CD4-positive, alpha-beta T cell (primary cell): ENCODE measurements at regions not wholly inside any gene's neighbourhood (a gene's known extent, or its start where the extent isn't known, plus 50 kb on each side); places are given as distances from the start of the nearest gene placed in this dataset.

Source experiments
- ATAC-seq: fragments of 200-7000 bp; cut with Tn5 transposase; one replicate; pipeline ENCODE4 v1.10.0; 2022; ENCODE audit warnings: mild to moderate bottlenecking; ENCODE audit not compliant: poor library complexity
- CTCF ChIA-PET: fragments of 350-600 bp; sonication (Branson Sonifier 250); formaldehyde crosslinking; loops from one replicate; lab custom pipeline; 2021; ENCODE audit warnings: antibody characterized with exemption, inconsistent platforms; lab: Charles Lee
- POLR2A ChIA-PET: fragments of 350-600 bp; sonication (Branson Sonifier 250); formaldehyde crosslinking; loops from one replicate; lab custom pipeline; 2021; ENCODE audit warnings: antibody characterized with exemption, inconsistent platforms; lab: Charles Lee
- DNase-seq, 14 experiments: peaks; one replicate each; pipeline ENCODE4 v3.0.0-alpha.2; 2013 to 2020; ENCODE audit warnings: mixed read lengths in 2 of 14
- H3K27ac ChIP-seq, 2 donors: one replicate each; pipeline versions ENCODE4 v1.5.1 to v1.7.0; 2013; ENCODE audit warnings: low read length in 2 of 2, low read depth in 1 of 2, mild to moderate bottlenecking in 1 of 2
- H3K27me3 ChIP-seq, 2 experiments: 1 replicate in 1 of 2; 2 replicates in 1 of 2; pipeline versions ENCODE4 v1.6.1 to v1.7.0; 2013; ENCODE audit warnings: low read length in 2 of 2, control low read depth in 1 of 2, mild to moderate bottlenecking in 1 of 2, moderate library complexity in 1 of 2; ENCODE audit not compliant: insufficient read depth in 2 of 2, control insufficient read depth in 1 of 2
- H3K36me3 ChIP-seq: one replicate; pipeline ENCODE4 v1.6.1; 2013; ENCODE audit warnings: low read length, control low read depth; ENCODE audit not compliant: insufficient read depth
- H3K4me1 ChIP-seq: one replicate; pipeline ENCODE4 v1.6.1; 2013; ENCODE audit warnings: low read length, control low read depth; ENCODE audit not compliant: insufficient read depth
- H3K4me3 ChIP-seq: one replicate; pipeline ENCODE4 v1.5.1; 2013; ENCODE audit warnings: mild to moderate bottlenecking, low read length, moderate library complexity
- H3K9me3 ChIP-seq, 2 experiments: 1 replicate in 1 of 2; 2 replicates in 1 of 2; pipeline versions ENCODE4 v1.6.1 to v1.7.0; 2013; ENCODE audit warnings: low read length in 2 of 2, mild to moderate bottlenecking in 2 of 2, control low read depth in 1 of 2, moderate library complexity in 1 of 2; ENCODE audit not compliant: control insufficient read depth in 1 of 2, insufficient read depth in 1 of 2
- H3K27ac Mint-ChIP-seq: one replicate; pipeline ENCODE4 v1.8.0; 2020; ENCODE audit warnings: mixed read lengths
- H3K27me3 Mint-ChIP-seq: one replicate; pipeline ENCODE4 v1.8.0; 2021; ENCODE audit warnings: mixed read lengths
- H3K36me3 Mint-ChIP-seq: one replicate; pipeline ENCODE4 v1.8.0; 2021; ENCODE audit warnings: low read depth, mixed read lengths
- H3K4me1 Mint-ChIP-seq: one replicate; pipeline ENCODE4 v1.8.0; 2021; ENCODE audit warnings: low read depth, mixed read lengths
- H3K4me3 Mint-ChIP-seq: one replicate; pipeline ENCODE4 v1.8.0; 2020; ENCODE audit warnings: mild to moderate bottlenecking, mixed read lengths
- H3K9me3 Mint-ChIP-seq: one replicate; pipeline ENCODE4 v1.8.0; 2020; ENCODE audit warnings: mixed read lengths
- intact Hi-C, 2 experiments: fragments of 100-400 bp; cut with DNase I in 1 of 2; cut with micrococcal nuclease in 1 of 2; formaldehyde crosslinking; loops; one replicate each; pipeline versions ENCODE4 v1.15.1 to v1.9.0; 2023 to 2025; cut with DNase I, micrococcal nuclease
- TF ChIP-seq, protein P1 (sequence below): fragments of 200-600 bp; IDR thresholded peaks from one replicate; pipeline ENCODE4 v1.8.0; 2022; ENCODE audit warnings: antibody characterized with exemption, mild to moderate bottlenecking

DNA sequence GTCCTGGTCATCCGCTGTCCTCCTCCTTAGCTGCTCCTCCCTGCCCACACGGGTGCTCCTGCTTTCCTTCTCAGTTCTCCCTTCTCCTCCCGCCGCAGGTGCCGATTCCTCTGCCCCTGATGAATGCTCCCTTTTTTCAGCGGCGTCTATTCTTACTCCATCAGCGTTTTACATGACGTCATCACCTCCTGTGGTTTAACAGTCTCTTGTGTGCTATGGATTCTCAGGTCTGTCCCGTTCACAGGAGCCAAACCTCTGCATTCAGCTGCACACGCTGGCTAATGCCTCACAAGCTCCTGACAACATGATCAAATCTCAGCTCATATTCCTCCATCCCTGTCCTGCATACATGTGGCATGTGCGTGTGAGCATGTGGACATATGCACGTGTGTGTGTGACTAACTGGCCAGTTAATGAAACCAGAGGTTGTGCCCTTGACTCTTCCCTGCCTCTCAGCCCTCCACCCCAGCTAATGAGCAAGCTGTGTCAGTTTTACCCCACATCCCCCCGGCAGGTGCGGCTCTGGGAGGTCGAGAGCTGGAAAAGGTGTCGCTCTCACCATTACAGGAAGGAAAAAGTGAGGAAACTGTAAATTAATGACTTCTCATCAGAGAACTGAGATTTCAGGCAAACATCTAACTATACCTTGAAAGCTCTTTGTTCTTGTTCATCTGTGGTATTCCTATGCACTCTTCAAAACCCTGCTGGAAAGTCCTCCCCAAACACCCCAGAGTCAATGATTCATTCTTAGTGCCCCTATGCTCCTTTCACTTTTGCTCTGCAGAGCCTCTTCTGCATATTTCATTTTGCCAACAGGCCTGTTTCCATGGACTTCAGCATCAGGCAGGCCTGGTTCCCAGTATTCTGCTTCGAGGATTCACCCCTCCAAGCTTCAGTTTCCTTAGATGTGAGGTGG is 163.1 kb downstream of the TTLL2 start:
- ChIA-PET CTCF (no interaction called here), POLR2A (no interaction called here)
- H3K27me3 Mint-ChIP-seq, result peaks cover 21% of the 10 kb centered on the region
- H3K4me1 Mint-ChIP-seq, result no peaks in the 10 kb centered on the region
- Histone ChIP-seq H3K36me3 (no peaks in the 10 kb centered on the region), H3K27me3 (peaks cover 3 to 9% of the 10 kb centered on the region in 2 experiments), H3K27ac (no peak overlapping the region), H3K4me3 (no peak overlapping the region), H3K9me3 (no peaks in the 10 kb centered on the region), H3K4me1 (no peaks in the 10 kb centered on the region)
- H3K27ac Mint-ChIP-seq, result no peak overlapping the region
- DNase-seq (no peak), ATAC-seq (no peak)
- no peaks in the 10 kb centered on the region for H3K36me3 Mint-ChIP-seq
- intact Hi-C loops, result loop anchor here in 1 of 2 experiments (5.0 kb wide), 1 partner anchor 409 kb away; no protein-coding TSS in a partner anchor
- H3K9me3 Mint-ChIP-seq, result no peaks in the 10 kb centered on the region
- no peak overlapping the region for H3K4me3 Mint-ChIP-seq
- TF ChIP-seq, protein P1, sequence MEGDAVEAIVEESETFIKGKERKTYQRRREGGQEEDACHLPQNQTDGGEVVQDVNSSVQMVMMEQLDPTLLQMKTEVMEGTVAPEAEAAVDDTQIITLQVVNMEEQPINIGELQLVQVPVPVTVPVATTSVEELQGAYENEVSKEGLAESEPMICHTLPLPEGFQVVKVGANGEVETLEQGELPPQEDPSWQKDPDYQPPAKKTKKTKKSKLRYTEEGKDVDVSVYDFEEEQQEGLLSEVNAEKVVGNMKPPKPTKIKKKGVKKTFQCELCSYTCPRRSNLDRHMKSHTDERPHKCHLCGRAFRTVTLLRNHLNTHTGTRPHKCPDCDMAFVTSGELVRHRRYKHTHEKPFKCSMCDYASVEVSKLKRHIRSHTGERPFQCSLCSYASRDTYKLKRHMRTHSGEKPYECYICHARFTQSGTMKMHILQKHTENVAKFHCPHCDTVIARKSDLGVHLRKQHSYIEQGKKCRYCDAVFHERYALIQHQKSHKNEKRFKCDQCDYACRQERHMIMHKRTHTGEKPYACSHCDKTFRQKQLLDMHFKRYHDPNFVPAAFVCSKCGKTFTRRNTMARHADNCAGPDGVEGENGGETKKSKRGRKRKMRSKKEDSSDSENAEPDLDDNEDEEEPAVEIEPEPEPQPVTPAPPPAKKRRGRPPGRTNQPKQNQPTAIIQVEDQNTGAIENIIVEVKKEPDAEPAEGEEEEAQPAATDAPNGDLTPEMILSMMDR, result no peak

DNA sequence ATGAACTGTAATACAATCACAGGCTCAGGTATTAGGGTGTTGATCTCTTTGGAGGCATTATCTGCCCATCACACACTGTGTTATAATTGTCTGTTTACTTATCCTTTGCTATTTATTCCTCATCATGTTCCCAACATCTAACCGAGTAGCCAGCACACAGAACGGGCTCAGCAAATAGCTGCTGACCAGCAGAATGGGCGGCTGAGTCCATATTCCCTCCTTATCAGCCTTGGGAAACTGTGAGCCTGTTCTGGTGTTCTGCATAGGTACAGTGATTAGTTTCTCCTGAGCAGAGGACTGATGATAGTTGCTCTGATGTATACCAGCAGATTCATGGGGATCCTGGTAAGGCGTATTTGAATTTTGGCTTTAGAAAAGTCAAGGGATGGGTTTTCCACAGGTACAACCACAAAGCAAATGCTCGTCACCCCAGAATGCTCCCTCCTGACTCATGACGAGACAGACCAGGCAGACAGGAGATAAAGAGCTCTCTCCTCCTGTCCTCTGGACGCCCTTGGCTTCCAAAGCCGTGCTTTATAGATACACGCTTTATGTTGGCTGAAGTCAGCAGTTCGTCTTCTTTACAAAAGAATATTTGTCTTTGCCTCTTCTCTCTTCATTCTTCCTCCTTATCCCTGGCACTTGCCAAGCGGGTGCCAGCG is 166.7 kb downstream of the TTLL2 start:
- Histone ChIP-seq H3K4me1 (no peaks in the 10 kb centered on the region), H3K4me3 (no peak overlapping the region), H3K27ac (no peak overlapping the region), H3K27me3 (peaks cover 0 to 13% of the 10 kb centered on the region in 2 experiments), H3K36me3 (no peaks in the 10 kb centered on the region), H3K9me3 (peaks cover 0 to 7% of the 10 kb centered on the region in 2 experiments)
- H3K27me3 Mint-ChIP-seq, result peaks cover 25% of the 10 kb centered on the region
- intact Hi-C loops, result no loop called here
- H3K4me3 Mint-ChIP-seq, result no peak overlapping the region
- no peaks in the 10 kb centered on the region for H3K36me3 Mint-ChIP-seq
- H3K4me1 Mint-ChIP-seq, result no peaks in the 10 kb centered on the region
- ChIA-PET CTCF (no interaction called here), POLR2A (no interaction called here)
- TF ChIP-seq, protein P1, result no peak
- DNase-seq (no peak), ATAC-seq (no peak)
- no peak overlapping the region for H3K27ac Mint-ChIP-seq
- H3K9me3 Mint-ChIP-seq, result no peaks in the 10 kb centered on the region

DNA sequence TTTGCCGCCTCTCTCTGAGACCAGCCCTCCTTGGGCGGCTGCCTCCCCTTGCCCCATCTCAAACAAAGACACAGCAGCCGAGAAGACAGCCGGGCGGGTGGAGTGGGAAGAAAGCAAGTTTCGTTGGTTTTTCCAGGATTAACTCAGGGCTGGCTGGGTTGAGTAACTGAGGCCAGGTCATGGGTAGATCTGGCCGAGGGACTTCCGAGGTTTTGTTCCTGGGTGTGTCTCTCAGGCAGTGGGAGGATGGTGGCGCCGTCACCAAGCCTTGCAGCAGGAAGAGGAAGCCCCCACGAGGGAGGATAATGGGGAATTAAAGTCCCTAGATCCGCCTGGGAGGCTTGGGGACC is 167.2 kb downstream of the TTLL2 start:
- CTCF ChIA-PET, result no interaction called here

More for the DNA sequence above, 167.2 kb downstream of the TTLL2 start:
- Mint-ChIP-seq H3K4me1 (no peaks in the 10 kb centered on the region), H3K27me3 (peaks cover 25% of the 10 kb centered on the region), H3K9me3 (no peaks in the 10 kb centered on the region), H3K36me3 (no peaks in the 10 kb centered on the region), H3K27ac (no peak overlapping the region), H3K4me3 (no peak overlapping the region)
- POLR2A ChIA-PET, result no interaction called here
- intact Hi-C loops, result no loop called here
- TF ChIP-seq, protein P1, result no peak
- Histone ChIP-seq H3K4me1 (no peaks in the 10 kb centered on the region), H3K36me3 (no peaks in the 10 kb centered on the region), H3K9me3 (peaks cover 0 to 12% of the 10 kb centered on the region in 2 experiments), H3K27ac (no peak overlapping the region), H3K4me3 (no peak overlapping the region), H3K27me3 (peaks cover 0 to 13% of the 10 kb centered on the region in 2 experiments)
- DNase-seq, result no peak
- no peak for ATAC-seq
